Thyroid gland (tissue), 4 donors: ENCODE measurements at regions not wholly inside any gene's neighbourhood (a gene's known extent, or its start where the extent isn't known, plus 50 kb on each side); places are given as distances from the start of the nearest gene placed in this dataset.

ENCODE experiments used
- CTCF ChIP-seq, 6 experiments: fragments of 200-600 bp in 3 of 6; fragments of 450-650 bp in 3 of 6; sonication (generic) in 3 of 6; IDR thresholded peaks; one replicate each; pipeline ENCODE4 v1.5.1; 2016 to 2019; ENCODE audit warnings: antibody characterized with exemption in 6 of 6, mild to moderate bottlenecking in 2 of 6, inconsistent platforms in 1 of 6, moderate library complexity in 1 of 6
- POLR2A ChIP-seq, 2 donors: fragments of 450-650 bp; IDR thresholded peaks; one replicate each; pipeline ENCODE4 v1.6.1; 2017; ENCODE audit warnings: antibody characterized with exemption in 2 of 2, mild to moderate bottlenecking in 2 of 2, moderate library complexity in 1 of 2

- TF ChIP-seq CTCF (IDR thresholded peaks at IDR 0.05) (no peak), POLR2A (IDR thresholded peaks at IDR 0.05) (no peak)
These were observed 100.8 kb downstream of the DLL1 start for GRCh38 chr6:170190046-170190445.
